SK-N-SH treated with all-trans-retinoic acid at 6 μM for 48 hours (cell line): ENCODE measurements at regions not wholly inside any gene's neighbourhood (a gene's known extent, or its start where the extent isn't known, plus 50 kb on each side); places are given as distances from the start of the nearest gene placed in this dataset.
A peak's percentile ranks its signal among the peaks of the same experiment; 100 is the strongest.

Experiments used
- ATAC-seq: fragments of 200-7000 bp; cut with Tn5 transposase; 3 replicates; pipeline ENCODE4 v1.9.1; 2020; ENCODE audit warnings: mild to moderate bottlenecking, moderate library complexity
- ARNTL ChIP-seq: fragments of 450-650 bp; formaldehyde crosslinking; IDR thresholded peaks from 2 replicates; pipeline ENCODE4 v1.5.0; 2020; ENCODE audit warnings: low read depth, mild to moderate bottlenecking, moderate library complexity, borderline replicate concordance
- BACH2 ChIP-seq: fragments of 250-450 bp; sonication (Bioruptor Pico); IDR thresholded peaks from 2 replicates; pipeline ENCODE4 v1.9.0; 2021; ENCODE audit warnings: mild to moderate bottlenecking, borderline replicate concordance
- CREB5 ChIP-seq: fragments of 250-450 bp; sonication (Bioruptor Pico); IDR thresholded peaks from 2 replicates; pipeline ENCODE4 v1.5.1; 2020; ENCODE audit warnings: low read depth, mild to moderate bottlenecking, moderate library complexity
- CSDC2 ChIP-seq: fragments of 250-450 bp; sonication (Bioruptor Pico); IDR thresholded peaks from 2 replicates; pipeline ENCODE4 v1.5.0; 2020; ENCODE audit warnings: mild to moderate bottlenecking, moderate library complexity
- CSRNP3 ChIP-seq: fragments of 250-450 bp; sonication (Bioruptor Pico); IDR thresholded peaks from 2 replicates; pipeline ENCODE4 v1.5.1; 2021; ENCODE audit warnings: mild to moderate bottlenecking, moderate library complexity
- ESRRG ChIP-seq: fragments of 250-450 bp; sonication (Bioruptor Pico); IDR thresholded peaks from 2 replicates; pipeline ENCODE4 v1.6.1; 2021; ENCODE audit warnings: mild to moderate bottlenecking
- ISL1 ChIP-seq: fragments of 250-450 bp; sonication (Bioruptor Pico); IDR thresholded peaks from 2 replicates; pipeline ENCODE4 v2.1.2; 2022; ENCODE audit warnings: mild to moderate bottlenecking, moderate library complexity
- OSR1 ChIP-seq: fragments of 250-450 bp; sonication (Bioruptor Pico); IDR thresholded peaks from 2 replicates; pipeline ENCODE4 v1.8.0; 2022; ENCODE audit warnings: moderate library complexity, mild to moderate bottlenecking, inconsistent platforms
- POU6F1 ChIP-seq: fragments of 250-450 bp; sonication (Bioruptor Pico); IDR thresholded peaks from 2 replicates; pipeline ENCODE4 v1.8.0; 2021; ENCODE audit warnings: low read depth, mild to moderate bottlenecking, moderate library complexity, borderline replicate concordance
- PPARA ChIP-seq: fragments of 250-450 bp; sonication (Bioruptor Pico); IDR thresholded peaks from 2 replicates; pipeline ENCODE4 v1.5.0; 2020; ENCODE audit warnings: mild to moderate bottlenecking, borderline replicate concordance
- RARB ChIP-seq: fragments of 250-450 bp; sonication (Bioruptor Pico); IDR thresholded peaks from 2 replicates; pipeline ENCODE4 v1.8.0; 2021; ENCODE audit warnings: mild to moderate bottlenecking, moderate library complexity
- SNAI2 ChIP-seq: fragments of 250-450 bp; sonication (Bioruptor Pico); IDR thresholded peaks from 2 replicates; pipeline ENCODE4 v1.5.0; 2020; ENCODE audit warnings: mild to moderate bottlenecking, moderate library complexity
- TCF4 ChIP-seq: fragments of 250-450 bp; sonication (Bioruptor Pico); IDR thresholded peaks from 2 replicates; pipeline ENCODE4 v1.8.0; 2021; ENCODE audit warnings: mild to moderate bottlenecking, moderate library complexity, borderline replicate concordance
- TOX ChIP-seq: fragments of 250-450 bp; sonication (Bioruptor Pico); IDR thresholded peaks from 2 replicates; pipeline ENCODE4 v1.8.0; 2021; ENCODE audit warnings: mild to moderate bottlenecking, moderate library complexity, borderline replicate concordance
- ZC3H10 ChIP-seq: fragments of 250-450 bp; sonication (Bioruptor Pico); IDR thresholded peaks from 2 replicates; pipeline ENCODE4 v1.5.1; 2021; ENCODE audit warnings: mild to moderate bottlenecking, moderate library complexity
- ZFP3 ChIP-seq: fragments of 250-450 bp; sonication (Bioruptor Pico); IDR thresholded peaks from 2 replicates; pipeline ENCODE4 v1.5.0; 2020; ENCODE audit warnings: mild to moderate bottlenecking, moderate library complexity
- ZFP30 ChIP-seq: fragments of 450-650 bp; formaldehyde crosslinking; IDR thresholded peaks from 2 replicates; pipeline ENCODE4 v1.5.0; 2022; ENCODE audit warnings: mild to moderate bottlenecking, moderate library complexity
- ZNF565 ChIP-seq: fragments of 450-650 bp; formaldehyde crosslinking; conservative IDR thresholded peaks from 2 replicates; pipeline ENCODE4 v1.5.0; 2020; ENCODE audit warnings: low read depth, mild to moderate bottlenecking, moderate library complexity
- ZNF70 ChIP-seq: fragments of 450-650 bp; formaldehyde crosslinking; IDR thresholded peaks from 2 replicates; pipeline ENCODE4 v1.5.0; 2020; ENCODE audit warnings: mild to moderate bottlenecking, moderate library complexity
- ZNF8 ChIP-seq: fragments of 450-650 bp; formaldehyde crosslinking; IDR thresholded peaks from 2 replicates; pipeline ENCODE4 v1.5.0; 2020; ENCODE audit warnings: mild to moderate bottlenecking, moderate library complexity
- TF ChIP-seq, protein P1 (sequence below): fragments of 250-450 bp; sonication (Bioruptor Pico); IDR thresholded peaks from 2 replicates; pipeline ENCODE4 v1.8.0; 2020; ENCODE audit warnings: mild to moderate bottlenecking, moderate library complexity, borderline replicate concordance
- TF ChIP-seq, protein P2 (sequence below): fragments of 250-450 bp; sonication (Bioruptor Pico); IDR thresholded peaks from 2 replicates; pipeline ENCODE4 v1.5.0; 2020; ENCODE audit warnings: mild to moderate bottlenecking, moderate library complexity

DNA sequence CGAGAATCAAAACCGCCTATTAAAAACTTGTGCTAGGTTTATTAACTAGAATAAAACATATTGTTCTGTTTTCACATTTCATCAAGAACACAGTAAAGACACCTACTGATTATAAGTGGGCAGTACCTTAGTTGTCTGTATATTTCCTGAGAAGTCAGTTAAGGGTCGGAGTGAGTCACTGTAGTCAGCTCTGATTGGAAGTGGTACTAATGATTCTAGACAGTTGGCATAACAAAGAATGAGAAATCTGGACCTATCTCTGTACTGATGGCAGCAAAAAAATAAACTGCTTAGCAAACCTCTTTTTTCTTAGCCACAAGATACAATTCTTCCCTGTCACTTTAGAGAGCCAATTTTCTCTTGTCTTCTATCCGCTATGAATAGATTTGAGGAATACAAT lies 387.3 kb upstream of the ADGRB3 start:
- ATAC-seq: no peak
- TF ChIP-seq OSR1 (CRISPR knock-in tag): no peak
- TF ChIP-seq SNAI2 (CRISPR knock-in tag): no peak
- no peak for TF ChIP-seq ZNF70 (CRISPR knock-in tag)
- TF ChIP-seq BACH2 (CRISPR knock-in tag): no peak
- TF ChIP-seq, protein P1, sequence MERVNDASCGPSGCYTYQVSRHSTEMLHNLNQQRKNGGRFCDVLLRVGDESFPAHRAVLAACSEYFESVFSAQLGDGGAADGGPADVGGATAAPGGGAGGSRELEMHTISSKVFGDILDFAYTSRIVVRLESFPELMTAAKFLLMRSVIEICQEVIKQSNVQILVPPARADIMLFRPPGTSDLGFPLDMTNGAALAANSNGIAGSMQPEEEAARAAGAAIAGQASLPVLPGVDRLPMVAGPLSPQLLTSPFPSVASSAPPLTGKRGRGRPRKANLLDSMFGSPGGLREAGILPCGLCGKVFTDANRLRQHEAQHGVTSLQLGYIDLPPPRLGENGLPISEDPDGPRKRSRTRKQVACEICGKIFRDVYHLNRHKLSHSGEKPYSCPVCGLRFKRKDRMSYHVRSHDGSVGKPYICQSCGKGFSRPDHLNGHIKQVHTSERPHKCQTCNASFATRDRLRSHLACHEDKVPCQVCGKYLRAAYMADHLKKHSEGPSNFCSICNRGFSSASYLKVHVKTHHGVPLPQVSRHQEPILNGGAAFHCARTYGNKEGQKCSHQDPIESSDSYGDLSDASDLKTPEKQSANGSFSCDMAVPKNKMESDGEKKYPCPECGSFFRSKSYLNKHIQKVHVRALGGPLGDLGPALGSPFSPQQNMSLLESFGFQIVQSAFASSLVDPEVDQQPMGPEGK (CRISPR knock-in tag): no peak
- TF ChIP-seq ZFP30 (CRISPR knock-in tag): no peak
- no peak for TF ChIP-seq POU6F1 (CRISPR knock-in tag)

- TF ChIP-seq ISL1 (CRISPR knock-in tag) (0 out of 2 replicates have a peak, but pooled peaks have one; percentile 25), ZFP3 (CRISPR knock-in tag) (no peak)
These were observed 394.4 kb upstream of the ADGRB3 start for GRCh38 chr6:68240726-68241125.

DNA sequence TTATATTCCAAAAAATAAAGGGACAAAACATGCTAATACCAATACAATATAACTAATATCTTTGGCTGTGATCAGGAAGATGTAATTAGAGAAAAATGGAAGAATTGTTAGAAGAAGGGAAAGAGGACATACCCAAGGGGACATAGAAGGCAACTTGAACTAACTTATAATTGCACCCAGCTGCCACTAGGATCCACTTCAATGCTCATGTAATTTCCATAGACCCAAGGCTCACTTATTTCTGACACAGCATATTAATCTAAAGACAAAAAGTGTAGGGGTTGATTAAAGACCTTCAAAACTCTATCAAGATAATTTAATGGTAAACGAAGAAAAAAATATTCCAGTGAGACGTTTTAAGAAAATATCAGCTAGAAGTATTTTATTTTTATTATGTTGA lies 396.0 kb upstream of the ADGRB3 start:
- TF ChIP-seq ZNF565: no peak
- no peak for TF ChIP-seq BACH2 (CRISPR knock-in tag)
- TF ChIP-seq ZNF70 (CRISPR knock-in tag): no peak
- TF ChIP-seq ESRRG (CRISPR knock-in tag): no peak
- TF ChIP-seq ISL1 (CRISPR knock-in tag): no peak
- TF ChIP-seq CSRNP3 (CRISPR knock-in tag): no peak
- TF ChIP-seq RARB (CRISPR knock-in tag): no peak
- TF ChIP-seq TOX: no peak
- no peak for TF ChIP-seq OSR1 (CRISPR knock-in tag)
- no peak for TF ChIP-seq CSDC2 (CRISPR knock-in tag)
- no peak for TF ChIP-seq ARNTL (CRISPR knock-in tag)
- no peak for TF ChIP-seq TCF4
- no peak for TF ChIP-seq CREB5 (CRISPR knock-in tag)
- TF ChIP-seq, protein P2, sequence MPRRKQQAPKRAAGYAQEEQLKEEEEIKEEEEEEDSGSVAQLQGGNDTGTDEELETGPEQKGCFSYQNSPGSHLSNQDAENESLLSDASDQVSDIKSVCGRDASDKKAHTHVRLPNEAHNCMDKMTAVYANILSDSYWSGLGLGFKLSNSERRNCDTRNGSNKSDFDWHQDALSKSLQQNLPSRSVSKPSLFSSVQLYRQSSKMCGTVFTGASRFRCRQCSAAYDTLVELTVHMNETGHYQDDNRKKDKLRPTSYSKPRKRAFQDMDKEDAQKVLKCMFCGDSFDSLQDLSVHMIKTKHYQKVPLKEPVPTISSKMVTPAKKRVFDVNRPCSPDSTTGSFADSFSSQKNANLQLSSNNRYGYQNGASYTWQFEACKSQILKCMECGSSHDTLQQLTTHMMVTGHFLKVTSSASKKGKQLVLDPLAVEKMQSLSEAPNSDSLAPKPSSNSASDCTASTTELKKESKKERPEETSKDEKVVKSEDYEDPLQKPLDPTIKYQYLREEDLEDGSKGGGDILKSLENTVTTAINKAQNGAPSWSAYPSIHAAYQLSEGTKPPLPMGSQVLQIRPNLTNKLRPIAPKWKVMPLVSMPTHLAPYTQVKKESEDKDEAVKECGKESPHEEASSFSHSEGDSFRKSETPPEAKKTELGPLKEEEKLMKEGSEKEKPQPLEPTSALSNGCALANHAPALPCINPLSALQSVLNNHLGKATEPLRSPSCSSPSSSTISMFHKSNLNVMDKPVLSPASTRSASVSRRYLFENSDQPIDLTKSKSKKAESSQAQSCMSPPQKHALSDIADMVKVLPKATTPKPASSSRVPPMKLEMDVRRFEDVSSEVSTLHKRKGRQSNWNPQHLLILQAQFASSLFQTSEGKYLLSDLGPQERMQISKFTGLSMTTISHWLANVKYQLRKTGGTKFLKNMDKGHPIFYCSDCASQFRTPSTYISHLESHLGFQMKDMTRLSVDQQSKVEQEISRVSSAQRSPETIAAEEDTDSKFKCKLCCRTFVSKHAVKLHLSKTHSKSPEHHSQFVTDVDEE (CRISPR knock-in tag): no peak
- TF ChIP-seq ZNF8: no peak
- TF ChIP-seq PPARA (CRISPR knock-in tag): no peak
- no peak for TF ChIP-seq ZC3H10
- TF ChIP-seq, all 23 proteins: peak for 0
- no peak for ATAC-seq

More at GRCh38 chr6:68240726-68241125, 394.4 kb upstream of the ADGRB3 start:
- no peak for ATAC-seq
